ENCODE measurements at regions not wholly inside any gene's neighbourhood (a gene's known extent, or its start where the extent isn't known, plus 50 kb on each side); places are given as distances from the start of the nearest gene placed in this dataset.

DNA sequence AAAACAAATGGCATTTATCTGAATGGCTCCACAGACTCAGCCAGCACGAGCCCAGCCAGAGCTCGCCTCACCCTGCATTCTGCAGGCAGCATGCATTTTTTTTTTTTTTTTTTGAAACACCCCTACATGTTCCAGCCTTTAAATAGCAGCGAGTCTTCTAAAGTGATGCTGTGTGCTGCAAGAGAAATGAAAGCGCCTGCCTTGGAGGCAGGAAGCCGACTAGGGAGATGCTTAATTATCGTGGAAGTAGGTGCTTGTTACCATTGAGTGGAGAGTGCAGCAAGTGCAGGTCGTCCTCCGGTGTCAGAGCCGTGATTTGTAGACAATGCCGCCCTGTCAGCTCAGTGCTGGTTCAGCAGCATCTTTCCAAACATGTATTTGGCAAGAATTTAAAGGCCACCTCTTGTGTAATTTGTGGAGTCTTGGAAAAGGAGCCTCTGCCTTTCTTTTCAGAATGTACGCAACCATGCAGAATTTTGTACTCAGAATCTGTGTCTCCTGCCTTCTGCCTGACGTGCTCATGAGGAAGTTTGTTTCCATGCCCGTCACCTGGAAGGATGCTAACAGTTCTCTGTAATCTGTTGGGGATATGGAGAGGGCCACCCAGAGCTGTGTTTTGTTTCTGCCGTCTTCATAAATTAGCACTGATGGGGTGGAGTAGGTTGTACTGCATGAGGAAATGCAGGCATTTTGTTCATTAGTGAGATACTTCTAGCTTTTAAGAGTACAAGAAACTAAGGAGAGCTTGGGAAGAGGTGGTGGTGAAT, 345.9 kb upstream of the RGS6 start:
- DNase-seq (ENCODE audit: low spot score in 2 of 2): peak in 1 of 2 donors; percentile 25
- no peak overlapping the region for H3K4me3 ChIP-seq (ENCODE audit: low read depth, poor library complexity, severe bottlenecking)
- 21 to 28% methylated on average over 14 of the region's 14 CpGs for WGBS, 2 donors
- no peak for TF ChIP-seq POLR2A (IDR thresholded peaks at IDR 0.05)
- TF ChIP-seq, protein P1, sequence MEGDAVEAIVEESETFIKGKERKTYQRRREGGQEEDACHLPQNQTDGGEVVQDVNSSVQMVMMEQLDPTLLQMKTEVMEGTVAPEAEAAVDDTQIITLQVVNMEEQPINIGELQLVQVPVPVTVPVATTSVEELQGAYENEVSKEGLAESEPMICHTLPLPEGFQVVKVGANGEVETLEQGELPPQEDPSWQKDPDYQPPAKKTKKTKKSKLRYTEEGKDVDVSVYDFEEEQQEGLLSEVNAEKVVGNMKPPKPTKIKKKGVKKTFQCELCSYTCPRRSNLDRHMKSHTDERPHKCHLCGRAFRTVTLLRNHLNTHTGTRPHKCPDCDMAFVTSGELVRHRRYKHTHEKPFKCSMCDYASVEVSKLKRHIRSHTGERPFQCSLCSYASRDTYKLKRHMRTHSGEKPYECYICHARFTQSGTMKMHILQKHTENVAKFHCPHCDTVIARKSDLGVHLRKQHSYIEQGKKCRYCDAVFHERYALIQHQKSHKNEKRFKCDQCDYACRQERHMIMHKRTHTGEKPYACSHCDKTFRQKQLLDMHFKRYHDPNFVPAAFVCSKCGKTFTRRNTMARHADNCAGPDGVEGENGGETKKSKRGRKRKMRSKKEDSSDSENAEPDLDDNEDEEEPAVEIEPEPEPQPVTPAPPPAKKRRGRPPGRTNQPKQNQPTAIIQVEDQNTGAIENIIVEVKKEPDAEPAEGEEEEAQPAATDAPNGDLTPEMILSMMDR (IDR thresholded peaks at IDR 0.05): no peak
- intact Hi-C loops (cut with DNase I; ENCODE audit: low total_unique reads): no loop called here

DNA sequence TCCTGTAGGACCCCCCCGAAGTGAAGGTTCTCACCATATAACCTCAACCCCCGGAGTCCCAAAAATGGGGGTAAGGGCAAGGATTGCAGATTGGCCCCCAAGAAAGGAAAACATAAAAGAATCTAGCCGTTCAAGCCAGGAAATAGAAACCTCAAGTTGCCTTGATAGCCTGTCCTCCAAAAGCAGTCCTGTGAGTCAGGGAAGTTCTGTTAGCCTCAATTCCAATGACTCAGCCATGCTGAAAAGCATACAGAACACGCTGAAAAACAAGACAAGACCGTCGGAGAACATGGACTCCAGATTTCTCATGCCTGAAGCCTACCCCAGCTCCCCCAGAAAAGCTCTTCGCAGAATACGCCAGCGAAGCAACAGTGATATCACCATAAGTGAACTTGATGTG, 344.2 kb upstream of the RGS6 start:
- no peak for DNase-seq (ENCODE audit: low spot score in 2 of 2)
- no peak overlapping the region for H3K4me3 ChIP-seq (ENCODE audit: low read depth, poor library complexity, severe bottlenecking)
- no peak for TF ChIP-seq POLR2A (IDR thresholded peaks at IDR 0.05)
- TF ChIP-seq, protein P1 (IDR thresholded peaks at IDR 0.05): no peak
- WGBS, 2 donors: 95 to 96% methylated on average over 9 of the region's 9 CpGs
- intact Hi-C loops (cut with DNase I; ENCODE audit: low total_unique reads): no loop called here

DNA sequence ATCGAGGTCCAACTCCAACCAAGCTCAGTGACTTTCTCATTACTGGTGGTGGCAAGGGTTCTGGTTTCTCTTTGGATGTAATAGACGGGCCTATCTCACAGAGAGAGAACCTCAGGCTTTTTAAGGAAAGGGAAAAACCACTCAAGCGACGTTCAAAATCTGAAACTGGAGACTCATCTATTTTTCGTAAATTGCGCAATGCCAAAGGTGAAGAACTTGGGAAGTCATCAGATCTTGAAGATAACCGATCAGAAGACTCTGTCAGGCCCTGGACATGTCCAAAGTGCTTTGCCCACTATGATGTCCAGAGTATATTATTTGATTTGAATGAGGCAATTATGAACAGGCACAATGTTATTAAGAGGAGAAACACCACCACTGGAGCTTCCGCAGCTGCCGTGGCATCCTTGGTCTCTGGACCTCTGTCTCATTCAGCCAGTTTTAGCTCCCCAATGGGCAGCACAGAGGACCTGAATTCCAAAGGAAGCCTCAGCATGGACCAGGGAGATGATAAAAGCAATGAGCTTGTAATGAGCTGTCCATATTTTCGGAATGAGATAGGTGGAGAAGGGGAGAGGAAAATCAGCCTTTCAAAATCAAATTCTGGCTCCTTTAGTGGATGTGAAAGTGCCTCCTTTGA, 343.5 kb upstream of the RGS6 start:
- intact Hi-C loops (cut with DNase I; ENCODE audit: low total_unique reads): no loop called here
- TF ChIP-seq, protein P1 (IDR thresholded peaks at IDR 0.05): no peak
- TF ChIP-seq POLR2A (IDR thresholded peaks at IDR 0.05): no peak
- 97 to 98% methylated on average over 10 of the region's 10 CpGs for WGBS, 2 donors
- H3K4me3 ChIP-seq (ENCODE audit: low read depth, poor library complexity, severe bottlenecking): no peak overlapping the region
- DNase-seq (ENCODE audit: low spot score in 2 of 2): no peak

DNA sequence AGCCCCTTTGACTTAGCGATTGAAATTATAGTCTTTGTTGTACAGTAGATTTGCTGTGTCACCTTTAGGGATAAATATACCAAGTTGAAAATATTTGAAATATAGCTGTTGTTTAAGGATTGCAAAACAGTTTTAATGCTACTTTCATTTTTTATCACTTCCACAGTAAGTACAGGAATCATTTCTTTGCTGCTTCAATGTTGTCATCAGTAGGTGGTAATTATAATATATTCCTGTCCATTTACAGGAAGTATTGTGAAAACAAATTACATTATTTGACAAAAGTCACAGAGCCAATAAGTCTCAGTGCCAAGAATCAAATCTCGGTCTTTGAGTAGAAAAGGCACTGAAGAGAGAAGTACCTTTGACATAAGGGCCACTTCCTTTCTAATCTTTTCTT, 342.6 kb upstream of the RGS6 start:
- H3K4me3 ChIP-seq (ENCODE audit: low read depth, poor library complexity, severe bottlenecking): no peak overlapping the region
- TF ChIP-seq POLR2A (IDR thresholded peaks at IDR 0.05): no peak
- TF ChIP-seq, protein P1 (IDR thresholded peaks at IDR 0.05): no peak
- intact Hi-C loops (cut with DNase I; ENCODE audit: low total_unique reads): no loop called here
- WGBS, 2 donors: 88 to 90% methylated on average over 2 of the region's 2 CpGs
- no peak for DNase-seq (ENCODE audit: low spot score in 2 of 2)

DNA sequence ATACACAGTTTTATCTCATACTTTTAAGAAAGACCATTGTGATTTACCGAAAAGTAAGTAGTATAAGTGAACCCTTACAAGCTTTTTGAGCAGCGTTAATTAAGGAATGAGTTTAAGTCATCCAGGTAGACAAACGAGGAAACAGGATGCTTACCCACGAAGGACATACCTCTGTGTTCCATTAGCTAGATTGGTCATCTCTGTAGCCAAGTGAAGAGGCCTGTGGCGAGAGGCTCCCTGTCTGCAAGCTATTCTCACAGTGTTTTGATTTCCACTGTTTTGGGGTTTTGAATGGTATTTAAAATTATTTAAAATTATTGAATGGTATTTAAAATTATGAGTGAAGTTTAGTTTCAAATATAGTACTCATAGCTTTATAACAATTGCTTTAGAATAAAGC, 342.1 kb upstream of the RGS6 start:
- DNase-seq (ENCODE audit: low spot score in 2 of 2): no peak
- TF ChIP-seq, protein P1 (IDR thresholded peaks at IDR 0.05): no peak
- TF ChIP-seq POLR2A (IDR thresholded peaks at IDR 0.05): no peak
- intact Hi-C loops (cut with DNase I; ENCODE audit: low total_unique reads): no loop called here
- 91 to 92% methylated on average over 5 of the region's 5 CpGs for WGBS, 2 donors
- H3K4me3 ChIP-seq (ENCODE audit: low read depth, poor library complexity, severe bottlenecking): no peak overlapping the region

Data from lower leg skin (tissue), 4 donors.